Keratinocyte (primary cell): ENCODE measurements at regions not wholly inside any gene's neighbourhood (a gene's known extent, or its start where the extent isn't known, plus 50 kb on each side); places are given as distances from the start of the nearest gene placed in this dataset.

Source experiments
- DNase-seq: peaks from one replicate; pipeline ENCODE4 v3.0.0-alpha.2; 2011; ENCODE audit warnings: low read depth, missing footprints, low spot score
- FAIRE-seq: peaks from 2 replicates; lab custom pipeline; 2011; peaks lifted over from hg19 to GRCh38; lab: Jason Lieb, UNC
- H2AFZ ChIP-seq: 2 replicates; pipeline ENCODE4 v1.6.0; 2012; ENCODE audit warnings: low read length, control low read depth, inconsistent platforms; ENCODE audit not compliant: control insufficient read depth
- H3K27ac ChIP-seq: 2 replicates; pipeline ENCODE4 v1.5.1; 2011; ENCODE audit warnings: low read length; ENCODE audit not compliant: control insufficient read depth, insufficient read depth
- H3K27me3 ChIP-seq: 3 replicates; pipeline ENCODE4 v1.6.0; 2011; ENCODE audit warnings: low read length; ENCODE audit not compliant: control insufficient read depth, insufficient read depth; ENCODE audit errors: extremely low read depth
- H3K36me3 ChIP-seq, 2 experiments: 2 replicates in 1 of 2; 3 replicates in 1 of 2; pipeline ENCODE4 v1.5.1; 2011; ENCODE audit warnings: low read length in 2 of 2, mild to moderate bottlenecking in 1 of 2; ENCODE audit not compliant: control insufficient read depth in 2 of 2, insufficient read depth in 2 of 2; ENCODE audit errors: extremely low read depth in 1 of 2
- H3K4me1 ChIP-seq: 3 replicates; pipeline ENCODE4 v1.5.1; 2011; ENCODE audit warnings: low read length; ENCODE audit not compliant: control insufficient read depth, insufficient read depth; ENCODE audit errors: extremely low read depth
- H3K4me2 ChIP-seq: 3 replicates; pipeline ENCODE4 v1.6.0; 2011; ENCODE audit warnings: low read depth, low read length; ENCODE audit not compliant: control insufficient read depth, insufficient read depth; ENCODE audit errors: extremely low read depth
- H3K4me3 ChIP-seq, 3 experiments: fragments of 200-600 bp in 1 of 3; sonication (generic) in 1 of 3; 2 replicates in 2 of 3; 3 replicates in 1 of 3; pipeline ENCODE4 v1.5.1; 2011 to 2016; ENCODE audit warnings: low read length in 3 of 3, mild to moderate bottlenecking in 3 of 3, control low read depth in 2 of 3, inconsistent platforms in 1 of 3, low read depth in 1 of 3, mixed read lengths in 1 of 3, mixed run types in 1 of 3, moderate library complexity in 1 of 3; ENCODE audit not compliant: control insufficient read depth in 2 of 3, insufficient read depth in 2 of 3; ENCODE audit errors: extremely low read depth in 1 of 3
- H3K79me2 ChIP-seq: 2 replicates; pipeline ENCODE4 v1.6.0; 2012; ENCODE audit warnings: low read length; ENCODE audit not compliant: control insufficient read depth, insufficient read depth
- H3K9ac ChIP-seq: 3 replicates; pipeline ENCODE4 v1.6.0; 2011; ENCODE audit warnings: low read length; ENCODE audit not compliant: control insufficient read depth, insufficient read depth; ENCODE audit errors: extremely low read depth
- H3K9me1 ChIP-seq: 3 replicates; pipeline ENCODE4 v1.6.0; 2011; ENCODE audit warnings: low read length; ENCODE audit not compliant: control insufficient read depth, insufficient read depth; ENCODE audit errors: extremely low read depth
- H3K9me3 ChIP-seq: 2 replicates; pipeline ENCODE4 v1.5.1; 2012; ENCODE audit warnings: low read depth, low read length; ENCODE audit not compliant: control insufficient read depth
- H4K20me1 ChIP-seq: 3 replicates; pipeline ENCODE4 v1.6.0; 2011; ENCODE audit warnings: low read length; ENCODE audit not compliant: control insufficient read depth, insufficient read depth; ENCODE audit errors: extremely low read depth
- EZH2 ChIP-seq: IDR thresholded peaks from one replicate; pipeline ENCODE4 v1.6.1; 2012; ENCODE audit warnings: inconsistent platforms, mild to moderate bottlenecking, low read length, moderate library complexity
- dilution Hi-C: fragments of 300-500 bp; cut with MboI; formaldehyde crosslinking; loops from one replicate; pipeline ENCODE4 v1.7.0; 2020; ENCODE audit warnings: low sequenced_read_pairs; ENCODE audit not compliant: extremely low pct_ligation_motif_present
- TF ChIP-seq, protein P1 (sequence below), 3 experiments: IDR thresholded peaks in 1 of 3; conservative IDR thresholded peaks in 1 of 3; optimal IDR thresholded peaks in 1 of 3; 2 replicates in 2 of 3; 3 replicates in 1 of 3; pipeline versions ENCODE3 to v1.5.1; 2011; ENCODE audit warnings: low read length in 3 of 3, mild to moderate bottlenecking in 3 of 3, moderate library complexity in 2 of 3, control low read depth in 1 of 3, inconsistent platforms in 1 of 3; ENCODE audit not compliant: insufficient read depth in 2 of 3; ENCODE audit errors: extremely low read depth in 1 of 3

DNA sequence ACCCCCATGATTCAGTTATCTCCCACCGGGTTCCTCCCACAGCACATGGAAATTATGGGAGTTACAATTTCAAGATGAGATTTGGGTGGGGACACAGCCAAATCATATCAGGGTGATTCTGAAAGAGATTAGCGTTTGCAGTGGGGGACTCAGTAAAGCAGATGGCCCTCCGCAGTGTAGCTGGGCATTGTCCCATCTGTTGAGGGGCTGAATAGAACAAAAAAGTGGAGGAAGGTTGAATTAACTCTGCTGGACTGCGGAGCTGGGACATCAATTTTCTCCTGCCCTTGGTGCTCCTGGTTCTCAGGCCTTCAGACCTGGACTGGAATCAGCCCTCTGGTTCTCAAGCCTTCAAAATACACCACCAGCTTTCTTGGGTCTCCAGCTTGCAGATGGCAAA, 55.2 kb upstream of the CACNA1A start:
- H3K79me2 ChIP-seq = no peaks in the 10 kb centered on the region
- dilution Hi-C loops = no loop called here
- H3K27me3 ChIP-seq = no peaks in the 10 kb centered on the region
- no peak overlapping the region for H3K9ac ChIP-seq
- no peak overlapping the region for H3K4me3 ChIP-seq
- no peaks in the 10 kb centered on the region for H3K36me3 ChIP-seq
- H3K4me2 ChIP-seq = no peak overlapping the region
- H3K9me1 ChIP-seq = no peaks in the 10 kb centered on the region
- H4K20me1 ChIP-seq = no peaks in the 10 kb centered on the region
- no peak for TF ChIP-seq EZH2
- H3K4me1 ChIP-seq = no peaks in the 10 kb centered on the region
- no peak overlapping the region for H2AFZ ChIP-seq
- H3K27ac ChIP-seq = no peak overlapping the region
- DNase-seq = no peak
- H3K9me3 ChIP-seq = no peaks in the 10 kb centered on the region
- FAIRE-seq = no peak

GRCh38 chr19:13557756-13558398, 51.6 kb upstream of the CACNA1A start:
- H3K4me1 ChIP-seq = no peaks in the 10 kb centered on the region
- TF ChIP-seq, protein P1, sequence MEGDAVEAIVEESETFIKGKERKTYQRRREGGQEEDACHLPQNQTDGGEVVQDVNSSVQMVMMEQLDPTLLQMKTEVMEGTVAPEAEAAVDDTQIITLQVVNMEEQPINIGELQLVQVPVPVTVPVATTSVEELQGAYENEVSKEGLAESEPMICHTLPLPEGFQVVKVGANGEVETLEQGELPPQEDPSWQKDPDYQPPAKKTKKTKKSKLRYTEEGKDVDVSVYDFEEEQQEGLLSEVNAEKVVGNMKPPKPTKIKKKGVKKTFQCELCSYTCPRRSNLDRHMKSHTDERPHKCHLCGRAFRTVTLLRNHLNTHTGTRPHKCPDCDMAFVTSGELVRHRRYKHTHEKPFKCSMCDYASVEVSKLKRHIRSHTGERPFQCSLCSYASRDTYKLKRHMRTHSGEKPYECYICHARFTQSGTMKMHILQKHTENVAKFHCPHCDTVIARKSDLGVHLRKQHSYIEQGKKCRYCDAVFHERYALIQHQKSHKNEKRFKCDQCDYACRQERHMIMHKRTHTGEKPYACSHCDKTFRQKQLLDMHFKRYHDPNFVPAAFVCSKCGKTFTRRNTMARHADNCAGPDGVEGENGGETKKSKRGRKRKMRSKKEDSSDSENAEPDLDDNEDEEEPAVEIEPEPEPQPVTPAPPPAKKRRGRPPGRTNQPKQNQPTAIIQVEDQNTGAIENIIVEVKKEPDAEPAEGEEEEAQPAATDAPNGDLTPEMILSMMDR (optimal IDR thresholded peaks at IDR 0.05 in 1 of 3, IDR thresholded peaks at IDR 0.05 in 1 of 3, conservative IDR thresholded peaks at IDR 0.05 in 1 of 3; ENCODE audit: extremely low read depth in 1 of 3, insufficient read depth in 2 of 3, low read length in 3 of 3) = no peak
- TF ChIP-seq EZH2 = no peak
- H3K4me3 ChIP-seq = no peak overlapping the region
- H3K9me3 ChIP-seq = no peaks in the 10 kb centered on the region
- DNase-seq (no peak), FAIRE-seq (no peak)
- H3K9ac ChIP-seq = no peak overlapping the region
- dilution Hi-C loops = no loop called here
- H3K79me2 ChIP-seq = no peaks in the 10 kb centered on the region
- no peak overlapping the region for H2AFZ ChIP-seq
- H4K20me1 ChIP-seq = no peaks in the 10 kb centered on the region
- H3K27ac ChIP-seq = no peak overlapping the region
- H3K27me3 ChIP-seq = no peaks in the 10 kb centered on the region
- no peaks in the 10 kb centered on the region for H3K9me1 ChIP-seq
- H3K36me3 ChIP-seq = no peaks in the 10 kb centered on the region
- H3K4me2 ChIP-seq = no peak overlapping the region

GRCh38 chr19:13556552-13556951, 50.3 kb upstream of the CACNA1A start:
- no peak for TF ChIP-seq EZH2
- TF ChIP-seq, protein P1 (optimal IDR thresholded peaks at IDR 0.05 in 1 of 3, IDR thresholded peaks at IDR 0.05 in 1 of 3, conservative IDR thresholded peaks at IDR 0.05 in 1 of 3; ENCODE audit: extremely low read depth in 1 of 3, insufficient read depth in 2 of 3, low read length in 3 of 3) = no peak
- no peak overlapping the region for H3K4me3 ChIP-seq
- no peaks in the 10 kb centered on the region for H3K9me3 ChIP-seq
- no peak overlapping the region for H3K27ac ChIP-seq
- no peak overlapping the region for H3K9ac ChIP-seq
- no peaks in the 10 kb centered on the region for H3K4me1 ChIP-seq
- no peaks in the 10 kb centered on the region for H3K27me3 ChIP-seq
- no peak overlapping the region for H3K4me2 ChIP-seq
- dilution Hi-C loops = no loop called here
- no peaks in the 10 kb centered on the region for H3K36me3 ChIP-seq
- DNase-seq (no peak), FAIRE-seq (no peak)
- no peaks in the 10 kb centered on the region for H3K79me2 ChIP-seq
- H3K9me1 ChIP-seq = no peaks in the 10 kb centered on the region
- H4K20me1 ChIP-seq = no peaks in the 10 kb centered on the region
- no peak overlapping the region for H2AFZ ChIP-seq
